HepG2 (cell line): ENCODE measurements at regions not wholly inside any gene's neighbourhood (a gene's known extent, or its start where the extent isn't known, plus 50 kb on each side); places are given as distances from the start of the nearest gene placed in this dataset.

ENCODE experiments used
- ATAC-seq: fragments of 200-7000 bp; cut with Tn5 transposase; 3 replicates; pipeline ENCODE4 v1.9.1; 2020; ENCODE audit warnings: mild to moderate bottlenecking, moderate library complexity
- BruUV-seq: library from RNA; stranded (reverse); fragments of 400-500 nt; replicated peaks from 2 replicates; lab custom pipeline; 2021; lab: Mats Ljungman, UMichigan
- CTCF ChIA-PET: fragments of 300-600 bp; formaldehyde crosslinking; extraction: SDS; loops from one replicate; lab custom pipeline; 2021; ENCODE audit warnings: low total read pairs, inconsistent platforms, low intra/inter-chr PET ratio; lab: Yijun Ruan, JAX
- POLR2A ChIA-PET: fragments of 350-600 bp; sonication (Branson Sonifier 250); formaldehyde crosslinking; loops from one replicate; lab custom pipeline; 2020; ENCODE audit warnings: antibody characterized with exemption, inconsistent platforms; lab: Yijun Ruan, JAX
- DNase-seq: peaks from one replicate; pipeline ENCODE4 v3.0.0-alpha.2; 2015; ENCODE audit warnings: low spot score
- FAIRE-seq: peaks from 3 replicates; lab custom pipeline; 2011; peaks lifted over from hg19 to GRCh38; lab: Jason Lieb, UNC
- H2AFZ ChIP-seq: one replicate; pipeline ENCODE4 v1.6.1; 2011; ENCODE audit warnings: low read length, inconsistent platforms
- H3K27ac ChIP-seq: fragments of 300-600 bp; 3 replicates; pipeline ENCODE4 v1.8.0; 2011; ENCODE audit warnings: mixed run types, mild to moderate bottlenecking, mixed read lengths, low read length, inconsistent platforms; ENCODE audit not compliant: insufficient read depth; ENCODE audit errors: extremely low read length
- H3K27me3 ChIP-seq, 2 experiments: fragments of 200-600 bp in 1 of 2; 2 replicates in 1 of 2; 3 replicates in 1 of 2; pipeline versions ENCODE4 v1.6.0 to v1.8.0; 2011; ENCODE audit warnings: low read length in 2 of 2, mild to moderate bottlenecking in 2 of 2, moderate library complexity in 2 of 2, inconsistent platforms in 1 of 2; ENCODE audit not compliant: insufficient read depth in 2 of 2, control insufficient read depth in 1 of 2
- H3K36me3 ChIP-seq, 2 experiments: fragments of 200-600 bp in 1 of 2; replicated peaks in 1 of 2; 2 replicates in 1 of 2; 3 replicates in 1 of 2; pipeline versions ENCODE4 v1.5.1 to v1.8.0; 2011; ENCODE audit warnings: low read length in 2 of 2, inconsistent platforms in 1 of 2; ENCODE audit not compliant: insufficient read depth in 2 of 2, control insufficient read depth in 1 of 2
- H3K4me1 ChIP-seq: 2 replicates; pipeline ENCODE4 v1.5.1; 2012; ENCODE audit warnings: low read length, inconsistent platforms; ENCODE audit not compliant: insufficient read depth
- H3K4me2 ChIP-seq: 2 replicates; pipeline ENCODE4 v1.6.0; 2011; ENCODE audit warnings: low read depth, low read length, inconsistent platforms
- H3K4me3 ChIP-seq, 3 experiments: fragments of 200-600 bp in 1 of 3; sonication (generic), shearing (Covaris generic) in 1 of 3; replicated peaks in 1 of 3; 2 replicates each; pipeline ENCODE4 v1.5.1; 2011 to 2016; ENCODE audit warnings: low read length in 3 of 3, inconsistent platforms in 2 of 3, low read depth in 2 of 3, mild to moderate bottlenecking in 2 of 3, control low read depth in 1 of 3, mixed read lengths in 1 of 3; ENCODE audit not compliant: insufficient read depth in 1 of 3
- H3K79me2 ChIP-seq: one replicate; pipeline ENCODE4 v1.6.1; 2011; ENCODE audit warnings: low read length, inconsistent platforms; ENCODE audit not compliant: insufficient read depth
- H3K9ac ChIP-seq: 2 replicates; pipeline ENCODE4 v1.6.0; 2011; ENCODE audit warnings: mild to moderate bottlenecking, low read depth, low read length, inconsistent platforms; ENCODE audit not compliant: insufficient read depth
- H3K9me3 ChIP-seq: 2 replicates; pipeline ENCODE4 v1.5.1; 2012; ENCODE audit warnings: mild to moderate bottlenecking, low read length
- H4K20me1 ChIP-seq: 2 replicates; pipeline ENCODE4 v1.6.0; 2011; ENCODE audit warnings: inconsistent platforms, mild to moderate bottlenecking, low read length, moderate library complexity; ENCODE audit not compliant: insufficient read depth
- HNRNPUL1 ChIP-seq: fragments of 200-400 bp; formaldehyde crosslinking; IDR thresholded peaks from 2 replicates; pipeline ENCODE4 v1.6.1; 2017; ENCODE audit warnings: low read depth, mild to moderate bottlenecking, low read length, moderate library complexity
- HOXA3 ChIP-seq: sonication (generic); formaldehyde crosslinking; IDR thresholded peaks from 2 replicates; pipeline ENCODE4 v1.5.0; 2020; ENCODE audit warnings: missing genetic modification reagents
- MAFK ChIP-seq, 2 experiments: IDR thresholded peaks in 1 of 2; conservative IDR thresholded peaks in 1 of 2; 2 replicates each; pipeline ENCODE4 v1.6.1; 2011; ENCODE audit warnings: improper control_type of control experiment in 2 of 2, low read length in 2 of 2
- MAZ ChIP-seq, 2 experiments: sonication (generic) in 1 of 2; formaldehyde crosslinking in 1 of 2; IDR thresholded peaks; 2 replicates each; pipeline versions ENCODE4 v1.5.0 to v1.6.1; 2012 to 2020; ENCODE audit warnings: low read depth in 2 of 2, mild to moderate bottlenecking in 2 of 2, borderline replicate concordance in 1 of 2, improper control_type of control experiment in 1 of 2, low read length in 1 of 2, missing genetic modification reagents in 1 of 2, moderate library complexity in 1 of 2
- NR3C1 ChIP-seq: sonication (generic); formaldehyde crosslinking; IDR thresholded peaks from 2 replicates; pipeline ENCODE4 v1.4.0; 2020; ENCODE audit warnings: missing genetic modification reagents
- PRPF4 ChIP-seq: fragments of 200-400 bp; formaldehyde crosslinking; IDR thresholded peaks from 2 replicates; pipeline ENCODE4 v1.6.1; 2016; ENCODE audit warnings: low read length, low read depth; ENCODE audit not compliant: poor library complexity, severe bottlenecking
- RXRA ChIP-seq: sonication (generic); formaldehyde crosslinking; IDR thresholded peaks from 2 replicates; pipeline ENCODE4 v1.5.1; 2020; ENCODE audit warnings: missing genetic modification reagents
- SAFB2 ChIP-seq: sonication (generic); formaldehyde crosslinking; IDR thresholded peaks from 2 replicates; pipeline ENCODE4 v1.5.1; 2020; ENCODE audit warnings: missing genetic modification reagents, low read depth, mild to moderate bottlenecking, borderline replicate concordance
- WGBS: methylation state at CpG from one replicate; pipeline ENCODE4 v1.1.6; 2017; ENCODE audit warnings: low lambda C conversion rate; 5-methylcytosine and 5-hydroxymethylcytosine counted together
- in situ Hi-C: cut with HindIII; loops from 2 replicates; pipeline ENCODE4 v1.10.0; 2017; ENCODE audit warnings: low pct_unique_long_range_greater_than_20kb; ENCODE audit not compliant: extremely low pct_ligation_motif_present
- intact Hi-C: fragments of 100-400 bp; cut with micrococcal nuclease; formaldehyde crosslinking; loops from one replicate; pipeline ENCODE4 v1.10.0; 2022; ENCODE audit not compliant: unreplicated experiment
- TF ChIP-seq, protein P1 (sequence below): sonication (generic); formaldehyde crosslinking; IDR thresholded peaks from 2 replicates; pipeline ENCODE4 v1.4.0; 2020; ENCODE audit warnings: mild to moderate bottlenecking, missing genetic modification reagents, borderline replicate concordance
- TF ChIP-seq, protein P2 (sequence below): sonication (generic); formaldehyde crosslinking; IDR thresholded peaks from 2 replicates; pipeline ENCODE4 v1.4.0; 2020; ENCODE audit warnings: missing genetic modification reagents, borderline replicate concordance

DNA sequence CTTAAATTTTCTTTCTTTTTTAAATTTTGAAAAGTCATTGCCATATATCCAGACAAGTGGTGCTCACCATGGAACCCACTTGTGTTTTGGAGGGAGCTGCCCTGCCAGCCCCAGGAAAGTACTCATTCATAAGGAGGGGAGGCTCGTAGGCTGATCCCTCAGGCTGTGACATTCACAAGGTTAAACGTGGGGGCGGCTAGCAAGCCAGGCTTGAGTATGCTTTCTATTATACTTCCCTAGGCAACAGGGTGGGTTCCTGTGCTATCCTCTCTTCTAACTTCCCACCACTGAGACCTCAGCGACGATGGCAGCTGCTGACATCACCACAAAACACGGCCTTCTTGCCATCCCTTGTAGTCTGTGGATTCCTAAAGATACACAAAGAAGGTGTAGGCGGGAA, 160.5 kb upstream of the C2CD4B start:
- in situ Hi-C loops (no loop called here), intact Hi-C loops (no loop called here)
- 49% methylated on average over 7 of the region's 7 CpGs for WGBS
- no TSS peak for BruUV-seq
- no peak for DNase-seq
- ATAC-seq, result no peak
- H3K4me3 ChIP-seq, result no peak overlapping the region
- no peaks in the 10 kb centered on the region for H4K20me1 ChIP-seq
- H2AFZ ChIP-seq, result no peak overlapping the region
- POLR2A ChIA-PET, result no interaction called here
- H3K4me1 ChIP-seq, result peaks cover 7% of the 10 kb centered on the region; the same call in 1 of the 2 replicates
- no peaks in the 10 kb centered on the region for H3K36me3 ChIP-seq
- H3K79me2 ChIP-seq, result no peaks in the 10 kb centered on the region
- H3K27me3 ChIP-seq, result peaks cover 1 to 14% of the 10 kb centered on the region in 2 experiments; a peak in 3 of 5 replicates
- FAIRE-seq, result no peak
- H3K27ac ChIP-seq, result no peak overlapping the region
- no peak overlapping the region for H3K4me2 ChIP-seq
- H3K9ac ChIP-seq, result no peak overlapping the region
- CTCF ChIA-PET, result no interaction called here
- no peaks in the 10 kb centered on the region for H3K9me3 ChIP-seq
- TF ChIP-seq MAZ (IDR thresholded peaks at IDR 0.05; ENCODE audit: borderline replicate concordance, low read depth, low read length) (no peak), MAZ (CRISPR knock-in tag; IDR thresholded peaks at IDR 0.05; ENCODE audit: low read depth) (no peak), HNRNPUL1 (no peak), HOXA3 (CRISPR knock-in tag) (no peak), SAFB2 (CRISPR knock-in tag) (no peak), PRPF4 (no peak), RXRA (no peak), NR3C1 (no peak), MAFK (conservative IDR thresholded peaks at IDR 0.05 in 1 of 2, IDR thresholded peaks at IDR 0.05 in 1 of 2; ENCODE audit: low read length in 2 of 2) (no peak)
- TF ChIP-seq, protein P1, sequence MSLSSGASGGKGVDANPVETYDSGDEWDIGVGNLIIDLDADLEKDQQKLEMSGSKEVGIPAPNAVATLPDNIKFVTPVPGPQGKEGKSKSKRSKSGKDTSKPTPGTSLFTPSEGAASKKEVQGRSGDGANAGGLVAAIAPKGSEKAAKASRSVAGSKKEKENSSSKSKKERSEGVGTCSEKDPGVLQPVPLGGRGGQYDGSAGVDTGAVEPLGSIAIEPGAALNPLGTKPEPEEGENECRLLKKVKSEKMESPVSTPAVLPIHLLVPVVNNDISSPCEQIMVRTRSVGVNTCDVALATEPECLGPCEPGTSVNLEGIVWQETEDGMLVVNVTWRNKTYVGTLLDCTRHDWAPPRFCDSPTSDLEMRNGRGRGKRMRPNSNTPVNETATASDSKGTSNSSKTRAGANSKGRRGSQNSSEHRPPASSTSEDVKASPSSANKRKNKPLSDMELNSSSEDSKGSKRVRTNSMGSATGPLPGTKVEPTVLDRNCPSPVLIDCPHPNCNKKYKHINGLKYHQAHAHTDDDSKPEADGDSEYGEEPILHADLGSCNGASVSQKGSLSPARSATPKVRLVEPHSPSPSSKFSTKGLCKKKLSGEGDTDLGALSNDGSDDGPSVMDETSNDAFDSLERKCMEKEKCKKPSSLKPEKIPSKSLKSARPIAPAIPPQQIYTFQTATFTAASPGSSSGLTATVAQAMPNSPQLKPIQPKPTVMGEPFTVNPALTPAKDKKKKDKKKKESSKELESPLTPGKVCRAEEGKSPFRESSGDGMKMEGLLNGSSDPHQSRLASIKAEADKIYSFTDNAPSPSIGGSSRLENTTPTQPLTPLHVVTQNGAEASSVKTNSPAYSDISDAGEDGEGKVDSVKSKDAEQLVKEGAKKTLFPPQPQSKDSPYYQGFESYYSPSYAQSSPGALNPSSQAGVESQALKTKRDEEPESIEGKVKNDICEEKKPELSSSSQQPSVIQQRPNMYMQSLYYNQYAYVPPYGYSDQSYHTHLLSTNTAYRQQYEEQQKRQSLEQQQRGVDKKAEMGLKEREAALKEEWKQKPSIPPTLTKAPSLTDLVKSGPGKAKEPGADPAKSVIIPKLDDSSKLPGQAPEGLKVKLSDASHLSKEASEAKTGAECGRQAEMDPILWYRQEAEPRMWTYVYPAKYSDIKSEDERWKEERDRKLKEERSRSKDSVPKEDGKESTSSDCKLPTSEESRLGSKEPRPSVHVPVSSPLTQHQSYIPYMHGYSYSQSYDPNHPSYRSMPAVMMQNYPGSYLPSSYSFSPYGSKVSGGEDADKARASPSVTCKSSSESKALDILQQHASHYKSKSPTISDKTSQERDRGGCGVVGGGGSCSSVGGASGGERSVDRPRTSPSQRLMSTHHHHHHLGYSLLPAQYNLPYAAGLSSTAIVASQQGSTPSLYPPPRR (CRISPR knock-in tag), result no peak
- TF ChIP-seq, protein P2, sequence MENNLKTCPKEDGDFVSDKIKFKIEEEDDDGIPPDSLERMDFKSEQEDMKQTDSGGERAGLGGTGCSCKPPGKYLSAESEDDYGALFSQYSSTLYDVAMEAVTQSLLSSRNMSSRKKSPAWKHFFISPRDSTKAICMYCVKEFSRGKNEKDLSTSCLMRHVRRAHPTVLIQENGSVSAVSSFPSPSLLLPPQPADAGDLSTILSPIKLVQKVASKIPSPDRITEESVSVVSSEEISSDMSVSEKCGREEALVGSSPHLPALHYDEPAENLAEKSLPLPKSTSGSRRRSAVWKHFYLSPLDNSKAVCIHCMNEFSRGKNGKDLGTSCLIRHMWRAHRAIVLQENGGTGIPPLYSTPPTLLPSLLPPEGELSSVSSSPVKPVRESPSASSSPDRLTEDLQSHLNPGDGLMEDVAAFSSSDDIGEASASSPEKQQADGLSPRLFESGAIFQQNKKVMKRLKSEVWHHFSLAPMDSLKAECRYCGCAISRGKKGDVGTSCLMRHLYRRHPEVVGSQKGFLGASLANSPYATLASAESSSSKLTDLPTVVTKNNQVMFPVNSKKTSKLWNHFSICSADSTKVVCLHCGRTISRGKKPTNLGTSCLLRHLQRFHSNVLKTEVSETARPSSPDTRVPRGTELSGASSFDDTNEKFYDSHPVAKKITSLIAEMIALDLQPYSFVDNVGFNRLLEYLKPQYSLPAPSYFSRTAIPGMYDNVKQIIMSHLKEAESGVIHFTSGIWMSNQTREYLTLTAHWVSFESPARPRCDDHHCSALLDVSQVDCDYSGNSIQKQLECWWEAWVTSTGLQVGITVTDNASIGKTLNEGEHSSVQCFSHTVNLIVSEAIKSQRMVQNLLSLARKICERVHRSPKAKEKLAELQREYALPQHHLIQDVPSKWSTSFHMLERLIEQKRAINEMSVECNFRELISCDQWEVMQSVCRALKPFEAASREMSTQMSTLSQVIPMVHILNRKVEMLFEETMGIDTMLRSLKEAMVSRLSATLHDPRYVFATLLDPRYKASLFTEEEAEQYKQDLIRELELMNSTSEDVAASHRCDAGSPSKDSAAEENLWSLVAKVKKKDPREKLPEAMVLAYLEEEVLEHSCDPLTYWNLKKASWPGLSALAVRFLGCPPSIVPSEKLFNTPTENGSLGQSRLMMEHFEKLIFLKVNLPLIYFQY (CRISPR knock-in tag), result no peak
- TF ChIP-seq, all 625 proteins: peak for 0
